ENCODE measurements at regions not wholly inside any gene's neighbourhood (a gene's known extent, or its start where the extent isn't known, plus 50 kb on each side); places are given as distances from the start of the nearest gene placed in this dataset.

DNA sequence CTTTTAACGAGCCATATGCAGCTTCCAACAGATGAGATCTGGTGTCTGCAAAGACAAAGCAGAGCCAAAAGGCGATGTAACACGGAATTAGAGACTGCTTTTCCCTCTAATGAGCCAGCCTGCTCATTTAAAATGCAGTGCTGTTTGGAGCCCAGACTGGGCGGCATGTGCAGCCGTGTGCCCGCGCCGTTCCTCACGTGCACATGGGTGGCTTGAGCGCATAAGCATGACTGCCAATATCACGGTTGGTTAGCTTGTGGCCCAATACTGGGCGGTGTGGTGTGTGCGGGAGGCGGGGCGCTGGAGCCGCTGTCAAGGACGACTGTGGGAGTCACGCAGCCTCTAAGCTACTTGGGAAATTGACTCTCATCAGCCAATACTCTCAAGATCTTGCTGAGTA, 87.0 kb upstream of the SCOC start:
- TF ChIP-seq, protein P1, sequence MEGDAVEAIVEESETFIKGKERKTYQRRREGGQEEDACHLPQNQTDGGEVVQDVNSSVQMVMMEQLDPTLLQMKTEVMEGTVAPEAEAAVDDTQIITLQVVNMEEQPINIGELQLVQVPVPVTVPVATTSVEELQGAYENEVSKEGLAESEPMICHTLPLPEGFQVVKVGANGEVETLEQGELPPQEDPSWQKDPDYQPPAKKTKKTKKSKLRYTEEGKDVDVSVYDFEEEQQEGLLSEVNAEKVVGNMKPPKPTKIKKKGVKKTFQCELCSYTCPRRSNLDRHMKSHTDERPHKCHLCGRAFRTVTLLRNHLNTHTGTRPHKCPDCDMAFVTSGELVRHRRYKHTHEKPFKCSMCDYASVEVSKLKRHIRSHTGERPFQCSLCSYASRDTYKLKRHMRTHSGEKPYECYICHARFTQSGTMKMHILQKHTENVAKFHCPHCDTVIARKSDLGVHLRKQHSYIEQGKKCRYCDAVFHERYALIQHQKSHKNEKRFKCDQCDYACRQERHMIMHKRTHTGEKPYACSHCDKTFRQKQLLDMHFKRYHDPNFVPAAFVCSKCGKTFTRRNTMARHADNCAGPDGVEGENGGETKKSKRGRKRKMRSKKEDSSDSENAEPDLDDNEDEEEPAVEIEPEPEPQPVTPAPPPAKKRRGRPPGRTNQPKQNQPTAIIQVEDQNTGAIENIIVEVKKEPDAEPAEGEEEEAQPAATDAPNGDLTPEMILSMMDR (conservative IDR thresholded peaks at IDR 0.05; ENCODE audit: control insufficient read depth, insufficient read depth, low read depth, low read length), result no peak
- DNase-seq (ENCODE audit: low read depth), result peak; percentile 32
- no peak overlapping the region for H3K4me3 ChIP-seq (ENCODE audit: control insufficient read depth, low read depth, low read length)

DNA sequence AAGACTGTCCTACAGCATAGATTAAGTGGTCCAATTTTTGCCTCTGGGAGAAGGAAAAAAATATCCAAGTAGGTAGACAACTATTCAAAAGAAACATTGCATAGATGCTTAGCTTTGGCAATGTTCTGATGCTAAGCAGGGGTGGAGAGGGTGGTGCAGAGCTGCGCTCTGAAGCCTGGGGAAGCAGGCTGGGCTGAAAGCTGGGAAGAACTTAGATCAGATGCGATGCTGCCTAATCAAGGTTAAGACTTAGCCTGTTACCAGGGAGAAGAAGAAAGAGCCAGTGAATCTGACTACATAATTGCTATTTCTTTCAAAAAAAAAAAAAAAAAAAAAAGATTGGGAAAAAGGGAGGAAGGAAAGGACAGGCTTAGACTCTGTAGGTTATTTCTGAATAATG, 89.0 kb upstream of the SCOC start:
- H3K4me3 ChIP-seq (ENCODE audit: control insufficient read depth, low read depth, low read length), result no peak overlapping the region
- TF ChIP-seq, protein P1 (conservative IDR thresholded peaks at IDR 0.05; ENCODE audit: control insufficient read depth, insufficient read depth, low read depth, low read length), result no peak
- DNase-seq (ENCODE audit: low read depth), result no peak

GRCh38 chr4:140281828-140282552, 91.5 kb upstream of the SCOC start:
- H3K4me3 ChIP-seq (ENCODE audit: control insufficient read depth, low read depth, low read length), result no peak overlapping the region
- peak; percentile 37 for DNase-seq (ENCODE audit: low read depth)
- TF ChIP-seq, protein P1 (conservative IDR thresholded peaks at IDR 0.05; ENCODE audit: control insufficient read depth, insufficient read depth, low read depth, low read length), result peak; percentile 16

DNA sequence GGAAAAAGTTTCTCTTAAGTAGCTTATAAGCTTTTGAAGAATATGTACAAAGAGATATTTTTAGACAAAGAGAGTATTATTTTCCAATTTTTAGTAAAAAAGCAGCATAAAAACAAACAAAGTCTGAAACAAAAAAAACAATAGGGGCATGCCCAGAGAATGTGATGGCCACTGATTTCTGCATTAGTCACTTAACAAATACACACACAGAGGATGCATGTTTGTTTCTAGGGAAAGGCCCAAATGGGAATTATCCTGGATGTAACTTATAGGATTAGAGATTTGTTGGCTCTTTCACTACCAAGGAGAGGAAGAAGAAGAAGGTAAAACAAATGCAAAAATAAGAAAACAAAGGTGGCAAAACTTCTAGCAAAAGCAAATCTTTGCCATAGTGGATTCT, 95.9 kb upstream of the SCOC start:
- no peak for DNase-seq (ENCODE audit: low read depth)
- TF ChIP-seq, protein P1 (conservative IDR thresholded peaks at IDR 0.05; ENCODE audit: control insufficient read depth, insufficient read depth, low read depth, low read length), result no peak
- no peak overlapping the region for H3K4me3 ChIP-seq (ENCODE audit: control insufficient read depth, low read depth, low read length)

DNA sequence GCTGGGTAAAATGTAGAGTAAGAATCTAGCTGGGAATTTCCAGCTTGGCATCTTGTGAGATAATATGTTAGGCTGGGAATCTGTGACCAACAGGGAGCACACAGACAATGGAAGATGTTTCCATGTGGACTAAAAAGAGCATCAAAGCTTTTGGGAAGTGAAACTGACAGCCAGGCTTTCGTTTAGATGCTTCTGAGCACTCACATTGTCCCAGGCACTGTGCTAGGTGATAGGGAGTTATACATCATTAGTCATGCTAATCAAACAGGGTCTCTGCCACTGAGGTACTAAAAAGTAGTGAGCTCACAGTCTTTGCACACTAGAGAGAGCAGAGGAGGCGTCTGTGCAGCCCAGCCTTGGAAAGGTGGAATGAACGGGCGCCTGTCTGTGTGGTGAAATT, 101.9 kb upstream of the SCOC start:
- TF ChIP-seq, protein P1 (conservative IDR thresholded peaks at IDR 0.05; ENCODE audit: control insufficient read depth, insufficient read depth, low read depth, low read length), result no peak
- H3K4me3 ChIP-seq (ENCODE audit: control insufficient read depth, low read depth, low read length), result no peak overlapping the region

DNA sequence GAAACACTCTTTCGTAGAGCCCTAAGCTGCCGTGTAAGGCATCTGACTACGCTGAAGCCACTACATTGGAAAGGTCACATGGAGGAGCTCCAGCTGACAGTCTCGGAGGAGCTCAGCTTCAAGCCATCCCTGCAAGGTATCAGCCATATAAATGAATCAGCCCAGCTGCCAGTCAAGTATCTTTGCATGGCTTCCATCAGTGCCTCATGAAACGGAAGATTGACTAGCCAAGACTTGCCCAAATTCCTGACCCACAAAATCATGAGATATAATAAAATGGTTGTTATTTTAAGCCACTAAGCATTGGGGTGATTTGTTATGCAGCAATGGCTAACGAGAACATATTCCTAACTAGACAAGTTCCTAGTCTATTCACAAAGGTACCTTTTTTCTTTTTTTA, 104.1 kb upstream of the SCOC start:
- TF ChIP-seq, protein P1 (conservative IDR thresholded peaks at IDR 0.05; ENCODE audit: control insufficient read depth, insufficient read depth, low read depth, low read length), result no peak

More for the DNA sequence above, 101.9 kb upstream of the SCOC start:
- no peak for DNase-seq (ENCODE audit: low read depth)

More for the DNA sequence above, 104.1 kb upstream of the SCOC start:
- DNase-seq (ENCODE audit: low read depth), result no peak
- H3K4me3 ChIP-seq (ENCODE audit: control insufficient read depth, low read depth, low read length), result no peak overlapping the region
